H1 (cell line): ENCODE measurements at regions not wholly inside any gene's neighbourhood (a gene's known extent, or its start where the extent isn't known, plus 50 kb on each side); places are given as distances from the start of the nearest gene placed in this dataset.

ENCODE experiments used
- BCL11A ChIP-seq, 2 experiments: IDR thresholded peaks; one replicate each; pipeline ENCODE4 v1.6.1; 2011; ENCODE audit warnings: low read depth in 2 of 2, low read length in 2 of 2, mild to moderate bottlenecking in 2 of 2
- POU5F1 ChIP-seq: IDR thresholded peaks from 2 replicates; pipeline ENCODE4 v1.6.1; 2011; ENCODE audit warnings: low read depth, mild to moderate bottlenecking, low read length, moderate library complexity
- TAF1 ChIP-seq: IDR thresholded peaks from 2 replicates; pipeline ENCODE4 v1.6.1; 2011; ENCODE audit warnings: mild to moderate bottlenecking, low read depth, low read length
- TF ChIP-seq, protein P1 (sequence below): IDR thresholded peaks from 2 replicates; pipeline ENCODE4 v1.6.1; 2012; ENCODE audit warnings: low read length, inconsistent platforms

DNA sequence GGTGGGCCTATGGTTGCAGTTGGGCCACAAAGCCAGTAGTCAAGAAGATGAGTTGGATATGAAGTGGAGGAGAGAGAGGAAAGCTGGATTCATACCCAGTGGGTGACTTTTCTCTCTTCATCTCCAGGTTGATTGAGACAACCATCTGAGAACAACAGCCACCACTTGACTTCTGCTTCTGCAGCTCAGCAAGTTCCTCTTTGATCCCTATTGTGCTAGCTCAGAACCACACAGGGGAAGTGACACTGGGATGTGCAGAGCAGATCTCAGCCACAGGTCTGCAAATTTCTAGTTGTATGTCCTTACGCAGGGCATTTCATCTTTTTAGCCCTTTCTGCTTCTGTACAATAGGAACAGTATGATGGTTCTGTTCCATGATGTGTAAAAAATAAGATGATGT is 459.2 kb upstream of the ARRDC4 start (continued):
- TF ChIP-seq, protein P1, sequence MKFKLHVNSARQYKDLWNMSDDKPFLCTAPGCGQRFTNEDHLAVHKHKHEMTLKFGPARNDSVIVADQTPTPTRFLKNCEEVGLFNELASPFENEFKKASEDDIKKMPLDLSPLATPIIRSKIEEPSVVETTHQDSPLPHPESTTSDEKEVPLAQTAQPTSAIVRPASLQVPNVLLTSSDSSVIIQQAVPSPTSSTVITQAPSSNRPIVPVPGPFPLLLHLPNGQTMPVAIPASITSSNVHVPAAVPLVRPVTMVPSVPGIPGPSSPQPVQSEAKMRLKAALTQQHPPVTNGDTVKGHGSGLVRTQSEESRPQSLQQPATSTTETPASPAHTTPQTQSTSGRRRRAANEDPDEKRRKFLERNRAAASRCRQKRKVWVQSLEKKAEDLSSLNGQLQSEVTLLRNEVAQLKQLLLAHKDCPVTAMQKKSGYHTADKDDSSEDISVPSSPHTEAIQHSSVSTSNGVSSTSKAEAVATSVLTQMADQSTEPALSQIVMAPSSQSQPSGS = no peak
- TF ChIP-seq TAF1 = no peak
- no peak for TF ChIP-seq POU5F1
- TF ChIP-seq BCL11A (IDR thresholded peaks at IDR 0.05; ENCODE audit: low read depth in 2 of 2, low read length in 2 of 2) = no peak
